NCI-H187 (cell line): ENCODE measurements at regions not wholly inside any gene's neighbourhood (a gene's known extent, or its start where the extent isn't known, plus 50 kb on each side); places are given as distances from the start of the nearest gene placed in this dataset.

Experiments used
- DNase-seq, 2 experiments: peaks; one replicate each; lab custom pipeline; 2025; lab: John Stamatoyannopoulos, UW

DNA sequence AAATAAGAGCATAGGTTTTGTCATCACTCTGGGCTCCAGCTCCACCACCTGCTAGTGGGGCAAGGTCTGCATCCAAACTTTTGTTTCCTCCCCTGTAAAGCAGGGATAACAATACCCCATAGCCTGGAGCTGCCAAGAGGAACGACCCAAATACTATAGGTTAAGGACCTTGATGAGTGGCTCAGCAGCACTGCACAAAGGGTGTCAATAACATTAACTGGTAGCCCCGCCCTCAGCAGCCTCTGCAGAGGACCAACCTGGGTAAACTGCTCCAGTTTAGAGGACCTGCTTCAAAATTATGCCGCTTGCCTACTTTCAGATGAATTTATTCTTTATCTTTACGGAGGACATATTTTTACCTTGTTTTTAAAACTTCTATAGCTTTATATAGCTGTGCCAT lies 65.8 kb upstream of the RIOK3 start:
- no peak for DNase-seq

GRCh38 chr18:23388357-23388756 lies 64.7 kb upstream of the RIOK3 start:
- DNase-seq, result no peak

DNA sequence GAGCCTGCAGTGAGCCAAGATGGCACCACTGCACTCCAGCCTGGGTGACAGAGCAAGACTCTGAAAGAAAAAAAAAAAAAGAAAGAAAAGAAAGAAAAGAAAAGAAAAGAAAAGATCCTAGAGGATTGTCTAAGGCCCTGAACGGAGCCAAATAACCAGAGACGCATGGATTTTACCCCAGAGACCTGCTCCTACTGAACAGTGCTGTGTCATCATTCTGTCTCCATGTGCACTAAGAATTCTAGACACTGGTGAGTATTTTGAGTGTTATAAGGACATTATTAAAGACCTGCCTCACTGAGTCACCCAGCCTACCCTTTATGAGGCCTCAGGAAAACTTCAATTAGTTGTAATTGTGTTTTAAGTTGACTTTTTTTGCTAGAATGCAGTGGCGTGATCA lies 61.9 kb upstream of the RIOK3 start:
- DNase-seq, result no peak

- DNase-seq, result no peak
Observed at GRCh38 chr18:23397907-23398306, 55.2 kb upstream of the RIOK3 start.

DNA sequence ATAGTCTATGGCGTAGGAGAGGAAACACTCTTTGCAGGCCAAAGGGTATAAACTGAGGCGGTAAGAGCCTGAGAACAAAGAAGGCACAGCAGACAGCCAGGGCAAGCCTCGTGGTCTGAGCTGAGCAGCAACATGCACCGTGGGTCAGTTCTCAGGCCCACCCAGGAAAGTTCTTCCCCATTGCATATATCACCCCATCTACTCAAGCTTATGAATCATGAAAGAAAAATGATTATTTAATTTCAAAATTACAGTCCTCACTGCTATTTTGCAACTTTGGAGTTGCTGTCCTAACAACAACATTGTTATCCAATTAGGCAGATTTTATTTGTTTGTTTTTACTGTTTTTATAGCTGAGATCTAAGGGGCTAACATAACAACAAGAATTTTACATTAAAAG lies 54.7 kb upstream of the RIOK3 start:
- no peak for DNase-seq

DNA sequence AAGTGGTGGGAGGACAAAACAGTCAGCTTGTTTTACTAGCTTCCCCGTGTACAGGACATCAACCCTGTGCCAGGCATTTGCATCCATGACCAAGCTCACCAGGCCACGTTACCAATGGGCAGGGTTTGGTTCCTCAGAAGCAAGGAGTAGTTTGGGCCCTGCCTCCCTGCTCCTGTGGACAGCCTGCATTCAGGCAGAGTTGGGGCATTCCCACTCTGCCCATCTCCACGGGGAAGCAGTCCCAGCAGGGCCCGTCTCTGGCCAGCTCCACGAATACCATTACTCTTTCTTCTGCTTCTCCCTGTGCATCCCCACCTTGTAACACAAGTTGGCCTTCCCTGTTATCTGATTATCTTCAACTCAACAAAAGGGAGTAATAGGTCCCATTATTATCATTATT lies 54.0 kb upstream of the RIOK3 start:
- DNase-seq, result no peak

- DNase-seq, result no peak
Observed at GRCh38 chr18:23400918-23401317, 52.2 kb upstream of the RIOK3 start.

GRCh38 chr18:23401400-23402347 lies 51.4 kb upstream of the RIOK3 start:
- DNase-seq, result no peak
